BJ (cell line): ENCODE measurements at regions not wholly inside any gene's neighbourhood (a gene's known extent, or its start where the extent isn't known, plus 50 kb on each side); places are given as distances from the start of the nearest gene placed in this dataset.

Experiments
- CTCF ChIA-PET: fragments of 350-600 bp; formaldehyde crosslinking; extraction: SDS; loops from one replicate; lab custom pipeline; 2021; ENCODE audit warnings: antibody characterized with exemption, inconsistent platforms; lab: Yijun Ruan, JAX
- POLR2A ChIA-PET: fragments of 300-600 bp; sonication (Branson Sonifier 250); formaldehyde crosslinking; extraction: SDS; loops from one replicate; lab custom pipeline; 2021; ENCODE audit warnings: antibody characterized with exemption; lab: Charles Lee
- DNase-seq: peaks from one replicate; pipeline ENCODE4 v3.0.0-alpha.2; 2011; ENCODE audit warnings: low read depth
- H3K27me3 ChIP-seq: 2 replicates; pipeline ENCODE4 v1.6.0; 2011; ENCODE audit warnings: low read length; ENCODE audit not compliant: control insufficient read depth, insufficient read depth
- H3K36me3 ChIP-seq: 2 replicates; pipeline ENCODE4 v1.5.1; 2011; ENCODE audit warnings: low read length; ENCODE audit not compliant: control insufficient read depth, insufficient read depth
- H3K4me3 ChIP-seq: 2 replicates; pipeline ENCODE4 v1.5.1; 2011; ENCODE audit warnings: low read depth, mild to moderate bottlenecking, control low read depth, low read length
- CTCF ChIP-seq: IDR thresholded peaks from 2 replicates; pipeline ENCODE4 v1.5.1; 2011; ENCODE audit warnings: low read depth, mild to moderate bottlenecking, control low read depth, inconsistent platforms, low read length, moderate library complexity; ENCODE audit not compliant: insufficient read depth

DNA sequence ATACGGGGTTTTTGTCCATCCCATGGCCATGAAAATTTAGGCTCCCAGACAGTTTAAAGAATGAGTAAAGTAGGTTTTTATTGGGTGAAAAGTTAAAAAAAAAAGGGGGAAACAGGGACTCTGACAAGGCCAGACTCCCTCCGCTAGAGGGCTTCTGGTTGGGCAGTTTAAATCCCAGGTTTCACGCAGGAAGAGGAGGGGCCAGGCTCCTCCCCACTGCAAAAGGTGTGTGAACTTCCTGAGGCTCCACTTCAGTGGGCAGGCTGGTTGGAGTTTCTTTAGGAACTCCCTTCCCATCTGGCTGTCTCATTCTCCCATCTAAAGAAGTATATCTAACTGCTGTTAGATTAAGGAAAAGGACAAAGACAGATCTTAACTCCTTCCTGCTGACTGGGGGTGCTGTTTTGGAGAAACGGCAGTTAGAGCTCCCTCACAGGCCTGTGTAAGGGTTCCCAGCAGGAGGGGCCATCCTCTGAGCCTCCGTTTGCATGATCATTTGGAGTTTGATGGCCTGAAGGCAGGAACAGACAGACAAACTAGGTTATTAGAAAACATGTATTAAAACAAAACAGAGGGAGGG, 1160.7 kb downstream of the CNTNAP5 start:
- POLR2A ChIA-PET = no interaction called here
- TF ChIP-seq CTCF = no peak
- H3K27me3 ChIP-seq = no peaks in the 10 kb centered on the region
- CTCF ChIA-PET = no interaction called here
- H3K36me3 ChIP-seq = no peaks in the 10 kb centered on the region
- DNase-seq = no peak
- no peak overlapping the region for H3K4me3 ChIP-seq

DNA sequence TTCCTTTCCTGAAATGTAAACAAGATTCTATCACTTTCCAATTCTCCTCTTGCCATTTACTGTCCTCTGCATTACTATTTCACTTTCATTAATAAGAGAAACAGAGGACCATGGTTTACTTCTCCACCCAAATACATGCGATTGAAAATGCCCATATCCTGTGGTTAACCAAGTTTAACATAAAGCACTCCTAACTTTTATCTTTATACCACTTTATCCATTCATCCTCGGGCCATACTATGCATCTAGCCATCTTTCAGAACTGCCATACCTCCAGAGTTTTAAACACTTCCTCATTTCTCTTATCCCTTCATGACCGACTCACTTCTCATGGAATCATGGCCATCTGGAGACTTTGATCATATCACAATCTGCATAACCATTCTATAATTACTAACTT, 1182.3 kb downstream of the CNTNAP5 start:
- Histone ChIP-seq H3K27me3 (no peaks in the 10 kb centered on the region), H3K36me3 (no peaks in the 10 kb centered on the region), H3K4me3 (no peak overlapping the region)
- POLR2A ChIA-PET = no interaction called here
- TF ChIP-seq CTCF = no peak
- no peak for DNase-seq
- CTCF ChIA-PET = no interaction called here

DNA sequence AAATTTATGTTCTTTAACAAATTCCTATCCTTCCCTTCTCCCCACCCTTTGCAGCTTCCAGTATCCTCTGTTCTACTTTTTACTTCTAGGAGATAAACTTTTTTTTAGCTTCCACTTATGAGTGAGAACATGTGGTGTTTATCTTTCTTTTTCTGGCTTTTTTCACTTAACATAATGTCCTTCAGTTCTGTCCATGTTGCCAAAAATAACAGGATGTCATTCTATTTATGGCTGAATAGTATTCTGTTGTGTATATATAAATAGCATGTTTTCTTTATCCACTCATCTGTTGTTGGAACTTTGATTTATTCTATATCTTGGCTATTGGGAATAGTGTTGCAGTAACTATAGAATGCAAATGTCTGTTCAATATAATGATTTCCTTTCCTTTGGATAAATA, 1191.2 kb downstream of the CNTNAP5 start:
- no peak for DNase-seq
- Histone ChIP-seq H3K27me3 (no peaks in the 10 kb centered on the region), H3K36me3 (no peaks in the 10 kb centered on the region), H3K4me3 (no peak overlapping the region)
- ChIA-PET POLR2A (no interaction called here), CTCF (no interaction called here)
- TF ChIP-seq CTCF = no peak

DNA sequence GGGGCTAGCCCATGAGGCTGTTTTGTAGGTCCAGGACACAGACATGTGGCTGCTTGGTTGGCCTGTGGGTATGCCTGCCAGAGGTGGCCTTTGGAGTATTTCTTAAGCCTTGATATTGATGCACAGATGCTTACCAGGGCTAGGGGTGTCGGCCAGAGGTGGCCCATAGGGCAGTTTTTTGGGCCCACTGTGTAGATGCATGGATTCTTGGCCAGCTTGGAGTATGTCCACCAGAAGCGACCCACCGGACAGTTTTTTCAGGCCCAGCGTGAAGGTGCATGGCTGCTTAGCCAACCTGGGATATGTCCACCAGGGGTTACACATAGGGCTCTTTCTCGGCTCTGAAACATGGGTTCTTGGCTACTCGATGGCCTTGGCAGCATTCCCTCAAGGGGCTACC, 1199.1 kb downstream of the CNTNAP5 start:
- CTCF ChIA-PET = no interaction called here
- TF ChIP-seq CTCF = no peak
- no peaks in the 10 kb centered on the region for H3K36me3 ChIP-seq
- H3K4me3 ChIP-seq = no peak overlapping the region
- DNase-seq = no peak
- H3K27me3 ChIP-seq = no peaks in the 10 kb centered on the region
- POLR2A ChIA-PET = no interaction called here

DNA sequence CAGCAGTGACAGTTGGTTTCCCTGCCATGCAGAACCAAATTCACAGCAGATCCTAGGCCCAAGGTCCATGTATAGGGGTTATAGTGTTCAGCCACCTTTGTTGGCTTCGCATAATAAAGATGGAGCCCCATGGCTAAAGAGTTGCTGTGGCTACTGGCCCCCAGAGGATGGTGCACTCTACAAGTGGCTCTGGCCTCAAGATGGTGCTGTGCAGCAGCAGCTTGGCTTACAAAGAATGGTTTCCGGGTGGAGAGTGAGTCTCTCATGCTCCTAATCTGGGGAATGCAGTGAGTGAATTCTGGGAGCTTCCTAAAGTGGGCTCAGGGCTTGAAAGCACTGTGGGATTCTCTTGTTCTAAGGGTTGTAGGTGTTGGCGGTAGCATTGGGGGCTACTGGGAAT, 1199.7 kb downstream of the CNTNAP5 start:
- DNase-seq = no peak
- Histone ChIP-seq H3K36me3 (no peaks in the 10 kb centered on the region), H3K27me3 (no peaks in the 10 kb centered on the region), H3K4me3 (no peak overlapping the region)
- TF ChIP-seq CTCF = no peak
- ChIA-PET CTCF (interaction anchor here (0.9 kb wide), 1 partner anchor 952 kb away, joined by 3 read pairs; no protein-coding TSS in a partner anchor), POLR2A (no interaction called here)
